ENCODE measurements at regions not wholly inside any gene's neighbourhood (a gene's known extent, or its start where the extent isn't known, plus 50 kb on each side); places are given as distances from the start of the nearest gene placed in this dataset.

DNA sequence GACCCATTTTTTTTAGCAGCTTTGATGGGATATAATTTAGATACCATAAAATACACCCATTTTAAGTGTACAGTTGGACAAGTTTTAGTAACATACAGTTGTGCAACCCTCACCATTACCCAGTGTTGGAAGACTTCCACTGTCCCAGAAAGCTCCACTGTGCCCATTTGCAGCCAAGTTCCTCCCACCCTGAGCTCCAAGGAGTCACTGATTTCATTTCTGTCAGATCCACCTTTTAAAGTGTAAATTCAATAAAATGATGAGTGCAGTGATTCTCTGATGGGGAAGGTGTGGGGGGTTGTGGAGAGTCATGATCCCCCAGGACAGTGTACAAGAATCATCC, 93.2 kb upstream of the IGF1R start:
- Histone ChIP-seq H3K27ac (ENCODE audit: insufficient read depth, low read depth, low read length) (no peak overlapping the region), H3K4me2 (ENCODE audit: insufficient read depth, low read length) (no peak overlapping the region), H4K20me1 (replicated peaks; ENCODE audit: control insufficient read depth, extremely low read depth, insufficient read depth, low read length) (no peaks in the 10 kb centered on the region), H3K9ac (replicated peaks; ENCODE audit: extremely low read depth, insufficient read depth, low read length) (no peak overlapping the region), H3K36me3 (ENCODE audit: control insufficient read depth in 2 of 2, extremely low read depth in 1 of 2, insufficient read depth in 2 of 2, low read length in 2 of 2) (no peaks in the 10 kb centered on the region), H3K4me3 (replicated peaks in 1 of 3; ENCODE audit: insufficient read depth in 1 of 3, low read depth in 1 of 3, low read length in 3 of 3) (no peak overlapping the region), H3K9me1 (replicated peaks; ENCODE audit: control insufficient read depth, extremely low read depth, insufficient read depth, low read length) (no peaks in the 10 kb centered on the region), H2AFZ (ENCODE audit: low read depth, low read length) (no peak overlapping the region), H3K27me3 (ENCODE audit: control insufficient read depth in 2 of 2, insufficient read depth in 2 of 2, low read length in 2 of 2) (no peaks in the 10 kb centered on the region), H3K79me2 (ENCODE audit: control insufficient read depth, insufficient read depth, low read length) (no peaks in the 10 kb centered on the region), H3K9me3 (replicated peaks; ENCODE audit: control insufficient read depth, insufficient read depth, low read length) (no peaks in the 10 kb centered on the region), H3K4me1 (ENCODE audit: control insufficient read depth, extremely low read depth, insufficient read depth, low read length) (no peaks in the 10 kb centered on the region)
- DNase-seq (ENCODE audit: low read depth, low spot score) (no peak), FAIRE-seq (no peak)
- no TSS peak for BruUV-seq (replicated peaks)
- TF ChIP-seq MYC (IDR thresholded peaks at IDR 0.05; ENCODE audit: low read depth, low read length) (no peak), FOS (IDR thresholded peaks at IDR 0.05; ENCODE audit: borderline replicate concordance, insufficient read depth, low read length) (no peak)
- ChIA-PET CTCF (no interaction called here), POLR2A (interaction anchor here (0.7 kb wide), 1 partner anchor 22 kb away, joined by 4 read pairs; no protein-coding TSS in a partner anchor)
- intact Hi-C loops (cut with micrococcal nuclease) = no loop called here
- dilution Hi-C loops (cut with MboI; ENCODE audit: extremely low pct_ligation_motif_present, low sequenced_read_pairs) = no loop called here

DNA sequence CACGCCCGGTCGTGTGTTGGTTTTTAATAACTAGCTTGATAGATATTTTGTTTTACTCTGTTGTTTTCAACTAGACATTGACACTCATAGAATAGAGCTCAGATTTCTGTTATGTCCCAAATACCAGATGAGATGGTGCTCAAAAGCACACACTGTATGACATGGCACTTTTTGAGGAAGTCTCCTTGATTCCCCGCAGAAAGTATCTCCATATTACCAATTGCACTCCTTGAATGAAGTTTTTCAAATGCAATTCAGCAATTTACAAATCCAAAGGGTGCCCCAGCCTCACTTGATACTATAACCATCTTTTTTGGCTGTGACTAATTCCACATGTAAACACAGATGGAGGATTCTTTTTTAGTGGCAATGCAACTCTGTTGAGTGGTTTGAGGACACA, 92.0 kb upstream of the IGF1R start:
- DNase-seq (ENCODE audit: low read depth, low spot score) (no peak), FAIRE-seq (no peak)
- Histone ChIP-seq H4K20me1 (replicated peaks; ENCODE audit: control insufficient read depth, extremely low read depth, insufficient read depth, low read length) (no peaks in the 10 kb centered on the region), H3K4me1 (ENCODE audit: control insufficient read depth, extremely low read depth, insufficient read depth, low read length) (no peaks in the 10 kb centered on the region), H3K4me2 (ENCODE audit: insufficient read depth, low read length) (no peak overlapping the region), H3K36me3 (ENCODE audit: control insufficient read depth in 2 of 2, extremely low read depth in 1 of 2, insufficient read depth in 2 of 2, low read length in 2 of 2) (no peaks in the 10 kb centered on the region), H3K27me3 (ENCODE audit: control insufficient read depth in 2 of 2, insufficient read depth in 2 of 2, low read length in 2 of 2) (no peaks in the 10 kb centered on the region), H3K9ac (replicated peaks; ENCODE audit: extremely low read depth, insufficient read depth, low read length) (no peak overlapping the region), H2AFZ (ENCODE audit: low read depth, low read length) (no peak overlapping the region), H3K9me1 (replicated peaks; ENCODE audit: control insufficient read depth, extremely low read depth, insufficient read depth, low read length) (no peaks in the 10 kb centered on the region), H3K9me3 (replicated peaks; ENCODE audit: control insufficient read depth, insufficient read depth, low read length) (no peaks in the 10 kb centered on the region), H3K79me2 (ENCODE audit: control insufficient read depth, insufficient read depth, low read length) (no peaks in the 10 kb centered on the region), H3K4me3 (replicated peaks in 1 of 3; ENCODE audit: insufficient read depth in 1 of 3, low read depth in 1 of 3, low read length in 3 of 3) (no peak overlapping the region), H3K27ac (ENCODE audit: insufficient read depth, low read depth, low read length) (no peak overlapping the region)
- TF ChIP-seq JUN (IDR thresholded peaks at IDR 0.05; ENCODE audit: borderline replicate concordance, insufficient read depth, insufficient read length, low read depth) (no peak), POLR2A (IDR thresholded peaks at IDR 0.05; ENCODE audit: low read depth, low read length) (no peak)
- BruUV-seq (replicated peaks) = no TSS peak
- CTCF ChIA-PET = interaction anchor here (1.0 to 1.1 kb wide), 2 partner anchors 12 to 37 kb away, joined by 3 to 5 read pairs; no protein-coding TSS in a partner anchor
- POLR2A ChIA-PET = no interaction called here
- dilution Hi-C loops (cut with MboI; ENCODE audit: extremely low pct_ligation_motif_present, low sequenced_read_pairs) (no loop called here), intact Hi-C loops (cut with micrococcal nuclease) (no loop called here)
